H1 (cell line): ENCODE measurements at regions not wholly inside any gene's neighbourhood (a gene's known extent, or its start where the extent isn't known, plus 50 kb on each side); places are given as distances from the start of the nearest gene placed in this dataset.

Source experiments
- CTCF ChIA-PET: fragments of 300-600 bp; sonication (Branson Sonifier 250); formaldehyde crosslinking; loops from one replicate; lab custom pipeline; 2021; ENCODE audit not compliant: partially characterized antibody; lab: Charles Lee
- POLR2A ChIA-PET: fragments of 300-600 bp; sonication (Branson Sonifier 250); formaldehyde crosslinking; loops from one replicate; lab custom pipeline; 2021; ENCODE audit warnings: inconsistent platforms; ENCODE audit not compliant: partially characterized antibody; lab: Charles Lee
- DNase-seq, 2 experiments: peaks; one replicate each; pipeline versions ENCODE4 v3.0.0 to v3.0.0-alpha.2; 2010 to 2022; ENCODE audit warnings: low spot score in 2 of 2, low read depth in 1 of 2, mixed read lengths in 1 of 2
- FAIRE-seq: peaks from 2 replicates; lab custom pipeline; 2011; peaks lifted over from hg19 to GRCh38; lab: Jason Lieb, UNC
- H2AFZ ChIP-seq: 2 replicates; pipeline ENCODE4 v1.8.1; 2012; ENCODE audit warnings: low read length, inconsistent platforms
- H2AK5ac ChIP-seq: 2 replicates; pipeline ENCODE4 v1.6.1; 2013; ENCODE audit warnings: low read depth, low read length
- H2BK120ac ChIP-seq: replicated peaks from 2 replicates; pipeline ENCODE3; 2013; ENCODE audit warnings: low read depth, low read length, inconsistent platforms
- H2BK12ac ChIP-seq: 2 replicates; pipeline ENCODE4 v1.6.1; 2013; ENCODE audit warnings: low read depth, low read length
- H2BK15ac ChIP-seq: 2 replicates; pipeline ENCODE4 v1.6.1; 2013; ENCODE audit warnings: low read length
- H2BK20ac ChIP-seq: 2 replicates; pipeline ENCODE4 v1.6.1; 2013; ENCODE audit warnings: low read length
- H2BK5ac ChIP-seq: 2 replicates; pipeline ENCODE4 v1.6.1; 2013; ENCODE audit warnings: low read depth, low read length
- H3K14ac ChIP-seq: 2 replicates; pipeline ENCODE4 v1.6.1; 2013; ENCODE audit warnings: inconsistent platforms; ENCODE audit not compliant: insufficient read length
- H3K18ac ChIP-seq: 2 replicates; pipeline ENCODE4 v1.6.1; 2013; ENCODE audit warnings: low read length; ENCODE audit errors: extremely low read depth
- H3K23ac ChIP-seq: 2 replicates; pipeline ENCODE4 v1.6.1; 2013; ENCODE audit warnings: inconsistent platforms; ENCODE audit not compliant: insufficient read length
- H3K23me2 ChIP-seq: 2 replicates; pipeline ENCODE4 v1.6.1; 2013; ENCODE audit warnings: low read depth, low read length
- H3K27ac ChIP-seq: 2 replicates; pipeline ENCODE4 v1.6.1; 2011; ENCODE audit warnings: low read depth, low read length, inconsistent platforms
- H3K27me3 ChIP-seq, 4 experiments: replicated peaks in 1 of 4; 1 replicate in 1 of 4; 2 replicates in 3 of 4; pipeline versions ENCODE4 v1.6.1 to v1.8.1; 2011 to 2013; ENCODE audit warnings: low read length in 3 of 4, mild to moderate bottlenecking in 3 of 4, inconsistent platforms in 2 of 4, mixed read lengths in 2 of 4, moderate library complexity in 1 of 4; ENCODE audit not compliant: control insufficient read depth in 3 of 4, insufficient read depth in 3 of 4; ENCODE audit errors: extremely low read depth in 1 of 4
- H3K36me3 ChIP-seq, 4 experiments: 2 replicates each; pipeline versions ENCODE4 v1.6.1 to v1.8.1; 2011 to 2013; ENCODE audit warnings: mild to moderate bottlenecking in 4 of 4, low read length in 3 of 4, moderate library complexity in 2 of 4, control low read depth in 1 of 4, inconsistent platforms in 1 of 4; ENCODE audit not compliant: insufficient read depth in 4 of 4, control insufficient read depth in 2 of 4
- H3K4ac ChIP-seq: replicated peaks from 2 replicates; pipeline ENCODE3; 2013; ENCODE audit warnings: low read length, low read depth, mixed read lengths, inconsistent platforms; ENCODE audit not compliant: insufficient read length
- H3K4me1 ChIP-seq, 4 experiments: replicated peaks in 1 of 4; 1 replicate in 1 of 4; 2 replicates in 3 of 4; pipeline versions ENCODE4 v1.6.1 to v1.8.1; 2011 to 2013; ENCODE audit warnings: low read length in 3 of 4, inconsistent platforms in 2 of 4, mixed read lengths in 1 of 4; ENCODE audit not compliant: insufficient read depth in 4 of 4, control insufficient read depth in 3 of 4
- H3K4me2 ChIP-seq, 2 experiments: 2 replicates each; pipeline versions ENCODE4 v1.6.1 to v1.8.1; 2011 to 2013; ENCODE audit warnings: low read depth in 2 of 2, low read length in 2 of 2, control low read depth in 1 of 2, inconsistent platforms in 1 of 2, mild to moderate bottlenecking in 1 of 2; ENCODE audit not compliant: insufficient read depth in 1 of 2
- H3K4me3 ChIP-seq, 4 experiments: fragments of 200-600, 300-600 bp in 1 of 4; sonication (generic), shearing (Covaris generic), sonication (Bioruptor Twin) in 1 of 4; 2 replicates each; pipeline versions ENCODE4 v1.5.1 to v1.8.1; 2011 to 2016; ENCODE audit warnings: low read length in 4 of 4, low read depth in 3 of 4, control low read depth in 2 of 4, inconsistent platforms in 2 of 4, mild to moderate bottlenecking in 2 of 4, mixed read lengths in 1 of 4, moderate library complexity in 1 of 4; ENCODE audit not compliant: insufficient read depth in 2 of 4; ENCODE audit errors: extremely low read depth in 1 of 4
- H3K56ac ChIP-seq: replicated peaks from 2 replicates; pipeline ENCODE3; 2013; ENCODE audit warnings: low read depth, mild to moderate bottlenecking, mixed read lengths, low read length, inconsistent platforms; ENCODE audit not compliant: insufficient read length
- H3K79me1 ChIP-seq: 2 replicates; pipeline ENCODE4 v1.6.1; 2013; ENCODE audit warnings: low read depth, low read length, control low read depth
- H3K79me2 ChIP-seq, 2 experiments: 2 replicates each; pipeline versions ENCODE4 v1.6.1 to v1.8.1; 2012 to 2013; ENCODE audit warnings: low read length in 2 of 2, mild to moderate bottlenecking in 2 of 2, inconsistent platforms in 1 of 2; ENCODE audit not compliant: insufficient read depth in 2 of 2, control insufficient read depth in 1 of 2
- H3K9ac ChIP-seq, 4 experiments: replicated peaks in 1 of 4; 1 replicate in 1 of 4; 2 replicates in 3 of 4; pipeline versions ENCODE4 v1.6.1 to v1.8.1; 2011 to 2013; ENCODE audit warnings: low read depth in 3 of 4, low read length in 3 of 4, control low read depth in 2 of 4, mild to moderate bottlenecking in 2 of 4, moderate library complexity in 2 of 4, inconsistent platforms in 1 of 4; ENCODE audit errors: extremely low read depth in 1 of 4
- H3K9me3 ChIP-seq, 2 experiments: 2 replicates each; pipeline versions ENCODE4 v1.6.1 to v1.8.1; 2012 to 2013; ENCODE audit warnings: mild to moderate bottlenecking in 2 of 2, moderate library complexity in 2 of 2, control low read depth in 1 of 2, inconsistent platforms in 1 of 2, low read depth in 1 of 2, low read length in 1 of 2, mixed read lengths in 1 of 2; ENCODE audit not compliant: insufficient read depth in 2 of 2
- H4K20me1 ChIP-seq, 2 experiments: replicated peaks in 1 of 2; 2 replicates each; pipeline versions ENCODE3 to v1.8.1; 2011 to 2013; ENCODE audit warnings: inconsistent platforms in 2 of 2, low read length in 2 of 2, mild to moderate bottlenecking in 1 of 2; ENCODE audit not compliant: insufficient read depth in 2 of 2, control insufficient read depth in 1 of 2
- H4K5ac ChIP-seq: 2 replicates; pipeline ENCODE4 v1.6.1; 2013; ENCODE audit warnings: low read length, low read depth, mixed read lengths, inconsistent platforms; ENCODE audit not compliant: insufficient read length
- H4K8ac ChIP-seq: 2 replicates; pipeline ENCODE4 v1.8.0; 2013; ENCODE audit warnings: mild to moderate bottlenecking, moderate library complexity, low read length, inconsistent platforms; ENCODE audit not compliant: insufficient read depth; ENCODE audit errors: extremely low read depth
- H4K91ac ChIP-seq: replicated peaks from 2 replicates; pipeline ENCODE3; 2013; ENCODE audit warnings: low read length, mixed read lengths, inconsistent platforms; ENCODE audit not compliant: insufficient read length
- ATF3 ChIP-seq: IDR thresholded peaks from 2 replicates; pipeline ENCODE4 v1.6.1; 2011; ENCODE audit warnings: low read depth, mild to moderate bottlenecking, low read length; ENCODE audit not compliant: insufficient read depth
- BACH1 ChIP-seq: IDR thresholded peaks from 2 replicates; pipeline ENCODE4 v1.6.1; 2012; ENCODE audit warnings: low read length, improper control_type of control experiment
- EP300 ChIP-seq, 2 experiments: IDR thresholded peaks; 1 replicate in 1 of 2; 2 replicates in 1 of 2; pipeline ENCODE4 v1.6.1; 2011 to 2012; ENCODE audit warnings: low read depth in 2 of 2, low read length in 2 of 2, mild to moderate bottlenecking in 2 of 2, borderline replicate concordance in 1 of 2, inconsistent platforms in 1 of 2, moderate library complexity in 1 of 2
- EZH2 ChIP-seq: fragments of 200-600 bp; sonication (generic); IDR thresholded peaks from 2 replicates; pipeline ENCODE4 v1.7.1; 2012; ENCODE audit warnings: low read depth, mild to moderate bottlenecking, moderate library complexity, low read length, inconsistent platforms; ENCODE audit not compliant: severe bottlenecking
- HDAC2 ChIP-seq, 2 experiments: fragments of 300-600 bp in 1 of 2; sonication (generic) in 1 of 2; IDR thresholded peaks; 2 replicates each; pipeline ENCODE4 v1.6.1; 2011 to 2012; ENCODE audit warnings: low read depth in 2 of 2, low read length in 2 of 2, mild to moderate bottlenecking in 2 of 2, moderate library complexity in 2 of 2, borderline replicate concordance in 1 of 2, inconsistent platforms in 1 of 2
- KDM4A ChIP-seq: IDR thresholded peaks from one replicate; pipeline ENCODE4 v1.7.1; 2012; ENCODE audit warnings: low read depth, mild to moderate bottlenecking, moderate library complexity, low read length, inconsistent platforms; ENCODE audit not compliant: severe bottlenecking
- PHF8 ChIP-seq: fragments of 200-600 bp; sonication (generic); conservative IDR thresholded peaks from 2 replicates; pipeline ENCODE4 v1.7.1; 2012; ENCODE audit warnings: low read depth, mild to moderate bottlenecking, inconsistent platforms, low read length, moderate library complexity
- POLR2AphosphoS5 ChIP-seq: IDR thresholded peaks from 2 replicates; pipeline ENCODE4 v1.6.1; 2011; ENCODE audit warnings: low read depth, low read length
- POU5F1 ChIP-seq: IDR thresholded peaks from 2 replicates; pipeline ENCODE4 v1.6.1; 2011; ENCODE audit warnings: low read depth, mild to moderate bottlenecking, low read length, moderate library complexity
- RFX5 ChIP-seq: IDR thresholded peaks from 2 replicates; pipeline ENCODE4 v1.6.1; 2011; ENCODE audit warnings: low read depth, low read length, improper control_type of control experiment, borderline replicate concordance
- SIRT6 ChIP-seq: IDR thresholded peaks from one replicate; pipeline ENCODE4 v1.7.1; 2012; ENCODE audit warnings: low read length, inconsistent platforms
- SIX5 ChIP-seq: IDR thresholded peaks from 2 replicates; pipeline ENCODE4 v1.6.1; 2011; ENCODE audit warnings: mild to moderate bottlenecking, low read depth, low read length
- SRF ChIP-seq: IDR thresholded peaks from 2 replicates; pipeline ENCODE4 v1.6.1; 2011; ENCODE audit warnings: mild to moderate bottlenecking, low read depth, low read length, moderate library complexity
- ZNF274 ChIP-seq: IDR thresholded peaks from 2 replicates; pipeline ENCODE4 v1.7.0; 2012; ENCODE audit warnings: low read length, borderline replicate concordance; ENCODE audit errors: extremely low read depth
- WGBS, 2 experiments: shearing (Covaris generic) in 1 of 2; methylation state at CpG; one replicate each; pipeline versions ENCODE4 v1.1.6 to v1.1.7; 2013 to 2015; ENCODE audit warnings: low lambda C conversion rate in 2 of 2, mixed read lengths in 2 of 2, inconsistent platforms in 1 of 2, low coverage in 1 of 2, missing lambda C conversion rate in 1 of 2; ENCODE audit not compliant: insufficient replicate concordance in 2 of 2, insufficient coverage in 1 of 2, insufficient read length in 1 of 2; ENCODE audit errors: extremely low coverage in 1 of 2, missing lambda C conversion rate in 1 of 2; 5-methylcytosine and 5-hydroxymethylcytosine counted together

DNA sequence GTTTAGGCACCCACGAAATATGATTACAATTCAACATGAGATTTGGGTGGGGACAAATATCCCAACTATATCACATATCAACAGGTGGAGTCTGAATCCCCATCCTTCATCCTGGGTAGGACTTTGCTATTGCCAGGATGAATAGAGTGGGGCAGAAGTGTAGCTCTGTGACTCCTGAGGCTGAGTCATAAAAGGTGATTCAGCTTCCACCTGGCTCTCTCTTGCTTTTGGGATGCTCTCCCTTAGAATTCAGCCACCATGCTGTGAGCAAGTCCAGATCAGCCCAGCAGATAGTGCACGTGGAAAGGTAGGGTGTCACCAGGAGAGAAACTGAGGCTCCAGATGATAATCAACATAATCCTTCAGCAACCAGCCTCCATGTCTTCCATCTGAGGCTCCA, 193.8 kb upstream of the BCOR start:
- Histone ChIP-seq H3K4ac (no peak overlapping the region), H2BK15ac (no peak overlapping the region), H3K23ac (no peak overlapping the region), H3K56ac (no peak overlapping the region), H3K4me1 (no peaks in the 10 kb centered on the region), H3K79me2 (no peaks in the 10 kb centered on the region), H4K20me1 (no peaks in the 10 kb centered on the region), H3K36me3 (no peaks in the 10 kb centered on the region), H3K79me1 (no peaks in the 10 kb centered on the region), H3K23me2 (no peaks in the 10 kb centered on the region), H3K9me3 (peaks cover 0 to 3% of the 10 kb centered on the region in 2 experiments; a peak in 2 of 4 replicates), H2BK20ac (no peak overlapping the region), H2BK120ac (no peak overlapping the region), H4K5ac (no peak overlapping the region), H4K8ac (no peak overlapping the region), H2BK12ac (no peak overlapping the region), H2AFZ (no peak overlapping the region), H3K27me3 (no peaks in the 10 kb centered on the region), H2AK5ac (no peak overlapping the region), H2BK5ac (no peak overlapping the region), H3K14ac (no peak overlapping the region), H4K91ac (no peak overlapping the region), H3K9ac (no peak overlapping the region), H3K18ac (no peak overlapping the region), H3K27ac (no peak overlapping the region), H3K4me2 (no peak overlapping the region), H3K4me3 (no peak overlapping the region)
- DNase-seq (no peak), FAIRE-seq (no peak)
- ChIA-PET CTCF (no interaction called here), POLR2A (no interaction called here)
- WGBS, 2 experiments = 71% methylated on average over 2 of the region's 2 CpGs; no CpG with 5 or more reads in 1 of the 2 experiments
- TF ChIP-seq SIRT6 (no peak), ZNF274 (no peak), POLR2AphosphoS5 (no peak), EZH2 (no peak), BACH1 (no peak), EP300 (IDR thresholded peaks at IDR 0.05; ENCODE audit: borderline replicate concordance in 1 of 2, low read depth in 2 of 2, low read length in 2 of 2) (no peak), KDM4A (no peak), SRF (no peak), POU5F1 (no peak), PHF8 (no peak), RFX5 (no peak), ATF3 (no peak), SIX5 (no peak), HDAC2 (IDR thresholded peaks at IDR 0.05; ENCODE audit: borderline replicate concordance in 1 of 2, low read depth in 2 of 2, low read length in 2 of 2) (no peak)
